GM10248 (cell line): ENCODE measurements at regions not wholly inside any gene's neighbourhood (a gene's known extent, or its start where the extent isn't known, plus 50 kb on each side); places are given as distances from the start of the nearest gene placed in this dataset.
"Not testable (repeated sequence)": the region's sequence is repeated elsewhere in the genome, so short reads cannot be mapped to it uniquely, and the experiment has no call there.

Experiments used
- CTCF ChIA-PET: fragments of 300-600 bp; sonication (Branson Sonifier 250); formaldehyde crosslinking; extraction: SDS; loops from one replicate; lab custom pipeline; 2021; ENCODE audit warnings: antibody characterized with exemption; lab: Yijun Ruan, JAX
- POLR2A ChIA-PET: fragments of 350-650 bp; sonication (Branson Sonifier 250); formaldehyde crosslinking; extraction: SDS; loops from one replicate; lab custom pipeline; 2020; ENCODE audit warnings: antibody characterized with exemption; lab: Yijun Ruan, JAX
- DNase-seq: peaks from one replicate; pipeline ENCODE4 v3.0.0; 2012; ENCODE audit errors: extremely low spot score
- CTCF ChIP-seq: IDR thresholded peaks from 2 replicates; pipeline ENCODE4 v1.5.1; 2012; ENCODE audit warnings: mild to moderate bottlenecking, low read depth; ENCODE audit errors: extremely low read depth, missing control alignments, control extremely low read depth

GRCh38 chr4:126637706-126638105, 995.1 kb upstream of the INTU start:
- TF ChIP-seq CTCF, result no peak
- POLR2A ChIA-PET, result no interaction called here
- CTCF ChIA-PET, result interaction anchor here (1.2 kb wide), 1 partner anchor 11 kb away, joined by 3 read pairs; no protein-coding TSS in a partner anchor
- no peak for DNase-seq

- ChIA-PET CTCF (interaction anchor here (1.3 kb wide), 1 partner anchor 15 kb away, joined by 4 read pairs; no protein-coding TSS in a partner anchor), POLR2A (no interaction called here)
- no peak for TF ChIP-seq CTCF
- DNase-seq, result no peak
Measured at GRCh38 chr4:126647320-126647719, 985.4 kb upstream of the INTU start.

GRCh38 chr4:126647756-126648397, 984.9 kb upstream of the INTU start:
- CTCF ChIA-PET, result interaction anchor here (1.3 to 1.4 kb wide), 2 partner anchors 9 to 15 kb away, joined by 3 to 4 read pairs; no protein-coding TSS in a partner anchor
- POLR2A ChIA-PET, result no interaction called here
- DNase-seq, result no peak
- no peak for TF ChIP-seq CTCF

- DNase-seq, result no peak
- CTCF ChIA-PET, result interaction anchor here (1.6 kb wide), 1 partner anchor 21 kb away, joined by 5 read pairs; no protein-coding TSS in a partner anchor
- no peak for TF ChIP-seq CTCF
- POLR2A ChIA-PET, result no interaction called here
Measured at GRCh38 chr4:126658411-126658810, 974.3 kb upstream of the INTU start.

- no peak for DNase-seq
- ChIA-PET POLR2A (no interaction called here), CTCF (no interaction called here)
- no peak for TF ChIP-seq CTCF
Measured at GRCh38 chr4:126661194-126661593, 971.6 kb upstream of the INTU start.

GRCh38 chr4:126664839-126665238, 967.9 kb upstream of the INTU start:
- DNase-seq, result no peak
- ChIA-PET POLR2A (interaction anchor here (0.6 kb wide), 1 partner anchor 1005 kb away, joined by 3 read pairs; no protein-coding TSS in a partner anchor), CTCF (no interaction called here)
- no peak for TF ChIP-seq CTCF

GRCh38 chr4:126670038-126670437, 962.7 kb upstream of the INTU start:
- CTCF ChIA-PET, POLR2A ChIA-PET, DNase-seq: not testable (repeated sequence)
